C4-2B (cell line): ENCODE measurements at regions not wholly inside any gene's neighbourhood (a gene's known extent, or its start where the extent isn't known, plus 50 kb on each side); places are given as distances from the start of the nearest gene placed in this dataset.

Experiments used
- H3K27ac ChIP-seq: fragments of 450-650 bp; 2 replicates; pipeline ENCODE4 v1.5.1; 2017
- CTCF ChIP-seq: fragments of 450-650 bp; conservative IDR thresholded peaks from 2 replicates; pipeline ENCODE4 v1.5.1; 2017; ENCODE audit warnings: mild to moderate bottlenecking
- ZFX ChIP-seq: fragments of 450-650 bp; IDR thresholded peaks from 2 replicates; pipeline ENCODE4 v1.6.1; 2017

DNA sequence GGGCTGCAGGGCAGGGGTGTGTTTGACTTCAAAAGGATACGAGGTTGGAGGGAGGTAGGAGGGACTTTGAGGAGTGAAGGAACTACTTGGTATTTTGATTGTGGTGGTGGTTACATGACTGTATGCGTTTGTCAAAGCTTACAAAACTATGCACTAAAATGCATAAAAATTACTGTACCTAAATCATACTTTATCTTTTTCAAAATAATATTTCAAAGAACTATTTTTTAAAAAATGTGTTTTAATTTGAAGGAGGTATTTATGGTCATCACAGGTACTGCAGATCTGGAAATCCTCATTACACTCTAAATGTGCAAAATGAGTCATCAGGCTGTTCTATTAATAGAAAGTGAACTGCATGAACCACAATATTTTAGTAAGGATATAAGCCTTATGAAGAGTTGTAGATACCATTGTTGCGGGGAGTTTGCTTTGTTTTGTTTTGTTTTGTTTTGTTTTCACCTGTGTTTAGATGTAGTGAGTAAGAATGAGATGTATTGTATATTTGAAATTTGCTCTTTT lies 116.9 kb downstream of the ARRDC3 start:
- H3K27ac ChIP-seq, result no peak overlapping the region
- no peak for TF ChIP-seq CTCF
- no peak for TF ChIP-seq ZFX

DNA sequence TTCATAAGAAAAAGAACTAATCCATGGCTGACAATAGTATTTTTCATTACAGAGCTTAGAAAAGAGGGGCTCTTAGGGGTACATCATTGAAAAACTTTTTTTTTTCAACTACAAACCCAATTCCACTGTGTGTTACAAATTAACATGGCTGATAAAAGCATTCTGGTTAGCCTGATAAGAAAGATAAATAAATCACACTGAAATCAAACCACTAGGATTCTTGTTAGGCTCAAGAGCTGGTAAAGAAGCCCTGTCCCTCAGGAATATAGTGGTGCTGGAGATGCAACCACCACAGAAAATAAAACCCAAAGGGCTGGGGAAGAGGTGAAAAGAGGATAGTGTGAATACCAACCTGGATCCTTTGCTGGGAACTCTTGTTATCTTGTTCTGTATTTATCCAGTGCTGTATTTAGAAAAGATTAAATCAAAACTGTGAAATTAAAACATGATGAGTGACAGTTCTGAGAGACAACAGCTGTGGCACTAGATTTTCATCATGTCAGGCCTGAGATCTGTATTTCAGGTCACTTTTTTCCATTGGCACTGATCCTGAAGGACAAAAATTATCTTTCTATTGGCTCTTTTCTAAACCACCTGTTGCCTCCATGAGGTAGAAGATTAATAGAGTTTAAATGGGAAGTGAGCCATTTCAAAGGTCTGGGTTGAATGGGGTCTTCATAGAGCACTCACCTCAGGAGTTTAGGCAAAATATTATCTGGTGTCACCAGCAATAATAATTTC lies 118.6 kb downstream of the ARRDC3 start:
- no peak overlapping the region for H3K27ac ChIP-seq
- no peak for TF ChIP-seq ZFX

DNA sequence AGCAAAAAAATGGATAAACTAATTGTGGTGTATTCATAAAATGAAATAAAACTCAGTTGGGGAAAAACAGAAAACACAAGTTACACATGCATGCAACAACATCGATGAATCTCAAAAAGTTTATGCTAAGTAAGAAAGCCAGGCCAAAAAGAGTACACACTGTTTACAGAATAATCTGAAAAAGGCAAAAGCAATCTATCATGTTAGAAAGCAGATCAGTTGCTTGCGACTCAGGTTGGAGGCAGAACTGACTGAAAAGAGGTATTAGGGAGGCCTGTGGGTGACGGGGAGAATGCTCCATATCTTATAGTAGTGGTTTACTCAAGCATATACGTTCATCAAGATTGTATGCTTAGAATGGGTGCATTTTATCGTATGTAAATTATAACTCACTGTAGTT lies 119.2 kb downstream of the ARRDC3 start:
- H3K27ac ChIP-seq, result no peak overlapping the region
- TF ChIP-seq CTCF (no peak), ZFX (no peak)

- TF ChIP-seq ZFX (no peak), CTCF (no peak)
- H3K27ac ChIP-seq, result no peak overlapping the region
Measured at GRCh38 chr5:91257301-91257700, 125.8 kb downstream of the ARRDC3 start.

GRCh38 chr5:91256142-91256524 lies 127.0 kb downstream of the ARRDC3 start:
- no peak overlapping the region for H3K27ac ChIP-seq
- TF ChIP-seq CTCF (no peak), ZFX (no peak)

- TF ChIP-seq CTCF (no peak), ZFX (no peak)
- H3K27ac ChIP-seq, result no peak overlapping the region
Measured at GRCh38 chr5:91255396-91256141, 127.5 kb downstream of the ARRDC3 start.

GRCh38 chr5:91252916-91253315 lies 130.2 kb downstream of the ARRDC3 start:
- no peak for TF ChIP-seq CTCF
- no peak for TF ChIP-seq ZFX

More at GRCh38 chr5:91252916-91253315, 130.2 kb downstream of the ARRDC3 start:
- H3K27ac ChIP-seq, result no peak overlapping the region
